Stimulated activated CD4-positive, alpha-beta T cell treated with anti-CD3 and anti-CD28 coated beads, Interleukin-12 subunit alpha, Interleukin-12 subunit beta, amount 100 ng/mL, for 24 hours (primary cell): ENCODE measurements at regions not wholly inside any gene's neighbourhood (a gene's known extent, or its start where the extent isn't known, plus 50 kb on each side); places are given as distances from the start of the nearest gene placed in this dataset.
"Not testable (repeated sequence)": the region's sequence is repeated elsewhere in the genome, so short reads cannot be mapped to it uniquely, and the experiment has no call there.

Experiments used
- DNase-seq, 2 experiments: peaks; one replicate each; pipeline ENCODE4 v3.0.0-alpha.2; 2020; ENCODE audit warnings: low read depth in 2 of 2

GRCh38 chr4:81724925-81725329 is 253.2 kb upstream of the RASGEF1B start:
- peak; percentile 38 to 47 for DNase-seq

GRCh38 chr4:81723927-81724587 is 252.3 kb upstream of the RASGEF1B start:
- DNase-seq, result no peak

- DNase-seq, result no peak
Observed at GRCh38 chr4:81723019-81723884, 251.5 kb upstream of the RASGEF1B start.

GRCh38 chr4:81722290-81722851 is 250.7 kb upstream of the RASGEF1B start:
- no peak for DNase-seq

GRCh38 chr4:81715757-81716156 is 244.1 kb upstream of the RASGEF1B start:
- DNase-seq, result no peak

GRCh38 chr4:81715357-81715756 is 243.7 kb upstream of the RASGEF1B start:
- not testable (repeated sequence) for DNase-seq

- no peak for DNase-seq
Observed at GRCh38 chr4:81714291-81714690, 242.6 kb upstream of the RASGEF1B start.

GRCh38 chr4:81712714-81713113 is 241.0 kb upstream of the RASGEF1B start:
- no peak for DNase-seq

- DNase-seq, result no peak
Observed at GRCh38 chr4:81704461-81704860, 232.8 kb upstream of the RASGEF1B start.

- no peak for DNase-seq
Observed at GRCh38 chr4:81700189-81700588, 228.5 kb upstream of the RASGEF1B start.

- no peak for DNase-seq
Observed at GRCh38 chr4:81698538-81699296, 227.0 kb upstream of the RASGEF1B start.

GRCh38 chr4:81694176-81694913 is 222.6 kb upstream of the RASGEF1B start:
- no peak for DNase-seq

GRCh38 chr4:81690871-81691270 is 219.2 kb upstream of the RASGEF1B start:
- no peak for DNase-seq

- no peak for DNase-seq
Observed at GRCh38 chr4:81688085-81688484, 216.4 kb upstream of the RASGEF1B start.

- no peak for DNase-seq
Observed at GRCh38 chr4:81687471-81687870, 215.8 kb upstream of the RASGEF1B start.

GRCh38 chr4:81685104-81685503 is 213.4 kb upstream of the RASGEF1B start:
- DNase-seq, result no peak

GRCh38 chr4:81684352-81684751 is 212.6 kb upstream of the RASGEF1B start:
- DNase-seq, result no peak

GRCh38 chr4:81682492-81682891 is 210.8 kb upstream of the RASGEF1B start:
- no peak for DNase-seq

GRCh38 chr4:81679315-81679714 is 207.6 kb upstream of the RASGEF1B start:
- DNase-seq, result no peak

GRCh38 chr4:81678801-81679200 is 207.1 kb upstream of the RASGEF1B start:
- DNase-seq, result no peak

- DNase-seq, result no peak
Observed at GRCh38 chr4:81676537-81676936, 204.8 kb upstream of the RASGEF1B start.
